MM.1S (cell line): ENCODE measurements at regions not wholly inside any gene's neighbourhood (a gene's known extent, or its start where the extent isn't known, plus 50 kb on each side); places are given as distances from the start of the nearest gene placed in this dataset.

Experiments
- CTCF ChIP-seq: fragments of 300-600 bp; sonication (generic); IDR thresholded peaks from 2 replicates; pipeline ENCODE4 v1.5.1; 2016; ENCODE audit warnings: antibody characterized with exemption, low read length, mixed read lengths
- EZH2 ChIP-seq: fragments of 300-600 bp; sonication (generic); optimal IDR thresholded peaks from 2 replicates; pipeline ENCODE3; 2017; ENCODE audit warnings: low read depth, mild to moderate bottlenecking, antibody characterized with exemption, low read length, mixed read lengths
- EZH2phosphoT487 ChIP-seq: fragments of 300-600 bp; sonication (generic); IDR thresholded peaks from 2 replicates; pipeline ENCODE4 v1.6.1; 2018; ENCODE audit warnings: antibody characterized with exemption, low read length

DNA sequence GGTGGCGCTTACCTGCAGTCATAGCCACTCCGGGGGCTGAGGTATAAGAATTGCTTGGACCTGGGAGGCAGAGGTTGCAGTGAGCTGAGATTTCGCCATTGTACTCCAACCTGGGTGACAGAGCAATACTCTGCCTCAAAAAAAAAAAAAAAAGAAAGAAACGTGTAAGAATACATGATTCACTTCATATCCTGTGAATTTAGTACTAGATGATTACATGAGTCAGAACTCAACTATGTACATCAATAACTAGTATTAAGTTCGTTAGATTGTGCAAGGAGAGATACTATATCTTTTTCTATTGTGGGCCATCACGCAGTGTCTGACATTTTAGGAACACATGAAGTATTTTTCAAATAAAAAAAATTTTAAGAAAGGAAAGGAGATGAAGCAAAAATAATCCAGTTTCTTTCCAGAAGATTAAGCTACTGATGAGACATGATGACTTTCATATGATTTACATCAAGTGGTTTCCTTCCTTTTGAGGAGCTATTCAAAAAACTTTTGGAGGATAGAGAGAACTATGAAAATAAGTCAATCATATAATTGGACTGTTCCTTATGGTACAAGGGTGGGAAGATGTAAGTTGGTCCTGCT lies 64.7 kb upstream of the EXOC1L start:
- no peak for TF ChIP-seq CTCF
- no peak for TF ChIP-seq EZH2
- TF ChIP-seq EZH2phosphoT487, result no peak
